H1 (cell line): ENCODE measurements at regions not wholly inside any gene's neighbourhood (a gene's known extent, or its start where the extent isn't known, plus 50 kb on each side); places are given as distances from the start of the nearest gene placed in this dataset.
A peak's percentile ranks its signal among the peaks of the same experiment; 100 is the strongest.

Source experiments
- CTCF ChIA-PET: fragments of 300-600 bp; sonication (Branson Sonifier 250); formaldehyde crosslinking; loops from one replicate; lab custom pipeline; 2021; ENCODE audit not compliant: partially characterized antibody; lab: Charles Lee
- POLR2A ChIA-PET: fragments of 300-600 bp; sonication (Branson Sonifier 250); formaldehyde crosslinking; loops from one replicate; lab custom pipeline; 2021; ENCODE audit warnings: inconsistent platforms; ENCODE audit not compliant: partially characterized antibody; lab: Charles Lee
- DNase-seq, 2 experiments: peaks; one replicate each; pipeline versions ENCODE4 v3.0.0 to v3.0.0-alpha.2; 2010 to 2022; ENCODE audit warnings: low spot score in 2 of 2, low read depth in 1 of 2, mixed read lengths in 1 of 2
- FAIRE-seq: peaks from 2 replicates; lab custom pipeline; 2011; peaks lifted over from hg19 to GRCh38; lab: Jason Lieb, UNC
- H2AFZ ChIP-seq: 2 replicates; pipeline ENCODE4 v1.8.1; 2012; ENCODE audit warnings: low read length, inconsistent platforms
- H2AK5ac ChIP-seq: 2 replicates; pipeline ENCODE4 v1.6.1; 2013; ENCODE audit warnings: low read depth, low read length
- H2BK120ac ChIP-seq: replicated peaks from 2 replicates; pipeline ENCODE3; 2013; ENCODE audit warnings: low read depth, low read length, inconsistent platforms
- H2BK12ac ChIP-seq: 2 replicates; pipeline ENCODE4 v1.6.1; 2013; ENCODE audit warnings: low read depth, low read length
- H2BK15ac ChIP-seq: 2 replicates; pipeline ENCODE4 v1.6.1; 2013; ENCODE audit warnings: low read length
- H2BK20ac ChIP-seq: 2 replicates; pipeline ENCODE4 v1.6.1; 2013; ENCODE audit warnings: low read length
- H2BK5ac ChIP-seq: 2 replicates; pipeline ENCODE4 v1.6.1; 2013; ENCODE audit warnings: low read depth, low read length
- H3K14ac ChIP-seq: 2 replicates; pipeline ENCODE4 v1.6.1; 2013; ENCODE audit warnings: inconsistent platforms; ENCODE audit not compliant: insufficient read length
- H3K18ac ChIP-seq: 2 replicates; pipeline ENCODE4 v1.6.1; 2013; ENCODE audit warnings: low read length; ENCODE audit errors: extremely low read depth
- H3K23ac ChIP-seq: 2 replicates; pipeline ENCODE4 v1.6.1; 2013; ENCODE audit warnings: inconsistent platforms; ENCODE audit not compliant: insufficient read length
- H3K23me2 ChIP-seq: 2 replicates; pipeline ENCODE4 v1.6.1; 2013; ENCODE audit warnings: low read depth, low read length
- H3K27ac ChIP-seq: 2 replicates; pipeline ENCODE4 v1.6.1; 2011; ENCODE audit warnings: low read depth, low read length, inconsistent platforms
- H3K27me3 ChIP-seq, 4 experiments: replicated peaks in 1 of 4; 1 replicate in 1 of 4; 2 replicates in 3 of 4; pipeline versions ENCODE4 v1.6.1 to v1.8.1; 2011 to 2013; ENCODE audit warnings: low read length in 3 of 4, mild to moderate bottlenecking in 3 of 4, inconsistent platforms in 2 of 4, mixed read lengths in 2 of 4, moderate library complexity in 1 of 4; ENCODE audit not compliant: control insufficient read depth in 3 of 4, insufficient read depth in 3 of 4; ENCODE audit errors: extremely low read depth in 1 of 4
- H3K36me3 ChIP-seq, 4 experiments: 2 replicates each; pipeline versions ENCODE4 v1.6.1 to v1.8.1; 2011 to 2013; ENCODE audit warnings: mild to moderate bottlenecking in 4 of 4, low read length in 3 of 4, moderate library complexity in 2 of 4, control low read depth in 1 of 4, inconsistent platforms in 1 of 4; ENCODE audit not compliant: insufficient read depth in 4 of 4, control insufficient read depth in 2 of 4
- H3K4ac ChIP-seq: replicated peaks from 2 replicates; pipeline ENCODE3; 2013; ENCODE audit warnings: low read length, low read depth, mixed read lengths, inconsistent platforms; ENCODE audit not compliant: insufficient read length
- H3K4me1 ChIP-seq, 4 experiments: replicated peaks in 1 of 4; 1 replicate in 1 of 4; 2 replicates in 3 of 4; pipeline versions ENCODE4 v1.6.1 to v1.8.1; 2011 to 2013; ENCODE audit warnings: low read length in 3 of 4, inconsistent platforms in 2 of 4, mixed read lengths in 1 of 4; ENCODE audit not compliant: insufficient read depth in 4 of 4, control insufficient read depth in 3 of 4
- H3K4me2 ChIP-seq, 2 experiments: 2 replicates each; pipeline versions ENCODE4 v1.6.1 to v1.8.1; 2011 to 2013; ENCODE audit warnings: low read depth in 2 of 2, low read length in 2 of 2, control low read depth in 1 of 2, inconsistent platforms in 1 of 2, mild to moderate bottlenecking in 1 of 2; ENCODE audit not compliant: insufficient read depth in 1 of 2
- H3K4me3 ChIP-seq, 4 experiments: fragments of 200-600, 300-600 bp in 1 of 4; sonication (generic), shearing (Covaris generic), sonication (Bioruptor Twin) in 1 of 4; 2 replicates each; pipeline versions ENCODE4 v1.5.1 to v1.8.1; 2011 to 2016; ENCODE audit warnings: low read length in 4 of 4, low read depth in 3 of 4, control low read depth in 2 of 4, inconsistent platforms in 2 of 4, mild to moderate bottlenecking in 2 of 4, mixed read lengths in 1 of 4, moderate library complexity in 1 of 4; ENCODE audit not compliant: insufficient read depth in 2 of 4; ENCODE audit errors: extremely low read depth in 1 of 4
- H3K56ac ChIP-seq: replicated peaks from 2 replicates; pipeline ENCODE3; 2013; ENCODE audit warnings: low read depth, mild to moderate bottlenecking, mixed read lengths, low read length, inconsistent platforms; ENCODE audit not compliant: insufficient read length
- H3K79me1 ChIP-seq: 2 replicates; pipeline ENCODE4 v1.6.1; 2013; ENCODE audit warnings: low read depth, low read length, control low read depth
- H3K79me2 ChIP-seq, 2 experiments: 2 replicates each; pipeline versions ENCODE4 v1.6.1 to v1.8.1; 2012 to 2013; ENCODE audit warnings: low read length in 2 of 2, mild to moderate bottlenecking in 2 of 2, inconsistent platforms in 1 of 2; ENCODE audit not compliant: insufficient read depth in 2 of 2, control insufficient read depth in 1 of 2
- H3K9ac ChIP-seq, 4 experiments: replicated peaks in 1 of 4; 1 replicate in 1 of 4; 2 replicates in 3 of 4; pipeline versions ENCODE4 v1.6.1 to v1.8.1; 2011 to 2013; ENCODE audit warnings: low read depth in 3 of 4, low read length in 3 of 4, control low read depth in 2 of 4, mild to moderate bottlenecking in 2 of 4, moderate library complexity in 2 of 4, inconsistent platforms in 1 of 4; ENCODE audit errors: extremely low read depth in 1 of 4
- H3K9me3 ChIP-seq, 2 experiments: 2 replicates each; pipeline versions ENCODE4 v1.6.1 to v1.8.1; 2012 to 2013; ENCODE audit warnings: mild to moderate bottlenecking in 2 of 2, moderate library complexity in 2 of 2, control low read depth in 1 of 2, inconsistent platforms in 1 of 2, low read depth in 1 of 2, low read length in 1 of 2, mixed read lengths in 1 of 2; ENCODE audit not compliant: insufficient read depth in 2 of 2
- H4K20me1 ChIP-seq, 2 experiments: replicated peaks in 1 of 2; 2 replicates each; pipeline versions ENCODE3 to v1.8.1; 2011 to 2013; ENCODE audit warnings: inconsistent platforms in 2 of 2, low read length in 2 of 2, mild to moderate bottlenecking in 1 of 2; ENCODE audit not compliant: insufficient read depth in 2 of 2, control insufficient read depth in 1 of 2
- H4K5ac ChIP-seq: 2 replicates; pipeline ENCODE4 v1.6.1; 2013; ENCODE audit warnings: low read length, low read depth, mixed read lengths, inconsistent platforms; ENCODE audit not compliant: insufficient read length
- H4K8ac ChIP-seq: 2 replicates; pipeline ENCODE4 v1.8.0; 2013; ENCODE audit warnings: mild to moderate bottlenecking, moderate library complexity, low read length, inconsistent platforms; ENCODE audit not compliant: insufficient read depth; ENCODE audit errors: extremely low read depth
- H4K91ac ChIP-seq: replicated peaks from 2 replicates; pipeline ENCODE3; 2013; ENCODE audit warnings: low read length, mixed read lengths, inconsistent platforms; ENCODE audit not compliant: insufficient read length
- ASH2L ChIP-seq: fragments of 200-600, 300-600 bp; sonication (generic); IDR thresholded peaks from one replicate; pipeline ENCODE4 v1.7.1; 2017; ENCODE audit warnings: low read length
- BRCA1 ChIP-seq: IDR thresholded peaks from 2 replicates; pipeline ENCODE4 v1.6.1; 2012; ENCODE audit warnings: low read depth, low read length, improper control_type of control experiment
- EGR1 ChIP-seq: IDR thresholded peaks from 2 replicates; pipeline ENCODE4 v1.6.1; 2011; ENCODE audit warnings: low read depth, low read length, borderline replicate concordance
- JUND ChIP-seq: IDR thresholded peaks from 2 replicates; pipeline ENCODE4 v1.6.1; 2011; ENCODE audit warnings: mild to moderate bottlenecking, improper control_type of control experiment, low read length
- KDM5A ChIP-seq: fragments of 200-600 bp; IDR thresholded peaks from 2 replicates; pipeline ENCODE4 v1.7.1; 2012; ENCODE audit warnings: mild to moderate bottlenecking, low read length, inconsistent platforms, mixed read lengths
- POLR2AphosphoS5 ChIP-seq: IDR thresholded peaks from 2 replicates; pipeline ENCODE4 v1.6.1; 2011; ENCODE audit warnings: low read depth, low read length
- SP4 ChIP-seq: IDR thresholded peaks from 2 replicates; pipeline ENCODE4 v1.6.1; 2012; ENCODE audit warnings: low read length, inconsistent platforms
- TBP ChIP-seq: IDR thresholded peaks from 2 replicates; pipeline ENCODE4 v1.6.1; 2011; ENCODE audit warnings: low read depth, low read length, improper control_type of control experiment
- ZNF274 ChIP-seq: IDR thresholded peaks from 2 replicates; pipeline ENCODE4 v1.7.0; 2012; ENCODE audit warnings: low read length, borderline replicate concordance; ENCODE audit errors: extremely low read depth
- WGBS, 2 experiments: shearing (Covaris generic) in 1 of 2; methylation state at CpG; one replicate each; pipeline versions ENCODE4 v1.1.6 to v1.1.7; 2013 to 2015; ENCODE audit warnings: low lambda C conversion rate in 2 of 2, mixed read lengths in 2 of 2, inconsistent platforms in 1 of 2, low coverage in 1 of 2, missing lambda C conversion rate in 1 of 2; ENCODE audit not compliant: insufficient replicate concordance in 2 of 2, insufficient coverage in 1 of 2, insufficient read length in 1 of 2; ENCODE audit errors: extremely low coverage in 1 of 2, missing lambda C conversion rate in 1 of 2; 5-methylcytosine and 5-hydroxymethylcytosine counted together
- TF ChIP-seq, protein P1 (sequence below): IDR thresholded peaks from 2 replicates; pipeline ENCODE4 v1.6.1; 2012; ENCODE audit warnings: inconsistent platforms
- TF ChIP-seq, protein P2 (sequence below): IDR thresholded peaks from 2 replicates; pipeline ENCODE4 v1.6.1; 2011; ENCODE audit warnings: low read depth, mild to moderate bottlenecking, low read length; ENCODE audit not compliant: insufficient read depth
- TF ChIP-seq, protein P3 (sequence below): IDR thresholded peaks from 2 replicates; pipeline ENCODE4 v1.6.1; 2012; ENCODE audit warnings: inconsistent platforms

DNA sequence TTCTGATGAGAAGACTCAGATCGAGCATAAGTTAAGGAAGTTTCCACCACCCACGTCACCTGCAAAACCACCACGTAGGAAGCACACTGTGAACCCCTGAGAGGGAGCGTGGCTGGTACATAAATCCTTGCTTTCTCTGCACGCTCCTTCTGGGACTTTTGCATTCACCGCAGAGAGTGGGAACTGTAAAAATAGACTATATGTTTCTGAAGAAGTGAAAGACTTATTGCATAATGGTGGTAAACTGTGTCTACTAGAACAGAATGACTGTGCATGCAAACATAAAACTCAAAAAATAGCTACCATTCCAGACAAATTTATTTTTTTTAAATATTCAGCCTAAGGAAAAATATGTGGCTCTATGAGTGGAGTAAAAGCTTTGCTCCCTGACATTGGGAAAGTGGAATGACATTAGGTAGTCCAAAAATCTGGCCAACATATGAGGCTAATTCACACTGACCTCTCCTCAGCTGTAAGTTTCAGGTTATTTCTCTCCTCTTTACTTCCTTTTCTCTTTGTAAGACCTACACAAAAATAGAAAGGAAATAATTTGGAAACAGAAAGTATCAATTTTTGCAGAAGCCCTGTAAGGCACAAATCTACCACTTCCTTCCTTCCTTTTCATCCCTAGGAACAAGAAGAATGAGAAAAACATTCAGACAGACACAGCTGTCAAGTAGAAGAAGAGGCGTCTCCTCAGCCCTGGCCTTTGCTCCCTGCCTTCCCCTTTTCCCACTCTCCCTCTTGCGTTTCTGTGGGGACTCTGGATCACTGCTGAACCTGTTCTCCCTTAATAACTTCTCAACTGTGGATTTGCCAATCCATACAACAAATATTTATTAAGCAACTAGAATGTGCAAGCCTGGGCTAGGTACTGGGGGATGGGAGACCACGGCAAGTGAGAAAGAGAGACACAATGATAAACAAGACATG, 264.3 kb upstream of the FOXN3 start:
- no peak overlapping the region for H2BK12ac ChIP-seq
- no peaks in the 10 kb centered on the region for H3K4me1 ChIP-seq
- no peak overlapping the region for H3K27ac ChIP-seq
- H4K91ac ChIP-seq: no peak overlapping the region
- H4K8ac ChIP-seq: no peak overlapping the region
- H3K9ac ChIP-seq: no peak overlapping the region
- peaks cover 0 to 1% (median 0%) of the 10 kb centered on the region in 4 experiments; a peak in 1 of 7 replicates for H3K27me3 ChIP-seq
- H2BK15ac ChIP-seq: no peak overlapping the region
- no peaks in the 10 kb centered on the region for H3K79me2 ChIP-seq
- H3K56ac ChIP-seq: no peak overlapping the region
- DNase-seq: no peak
- H4K20me1 ChIP-seq: no peaks in the 10 kb centered on the region
- no peak overlapping the region for H3K14ac ChIP-seq
- FAIRE-seq: no peak
- H3K9me3 ChIP-seq: peaks cover 14 to 18% of the 10 kb centered on the region in 2 experiments; a peak in 3 of 4 replicates
- H3K36me3 ChIP-seq: no peaks in the 10 kb centered on the region
- H2BK20ac ChIP-seq: no peak overlapping the region
- 90% methylated on average over 9 of the region's 9 CpGs; no CpG with 5 or more reads in 1 of the 2 experiments for WGBS, 2 experiments
- no peak overlapping the region for H3K4ac ChIP-seq
- H2BK5ac ChIP-seq: no peak overlapping the region
- ChIA-PET CTCF (no interaction called here), POLR2A (no interaction called here)
- H3K4me2 ChIP-seq: no peak overlapping the region
- no peaks in the 10 kb centered on the region for H3K23me2 ChIP-seq
- no peak overlapping the region for H2AK5ac ChIP-seq
- H3K79me1 ChIP-seq: no peaks in the 10 kb centered on the region
- H3K4me3 ChIP-seq: no peak overlapping the region
- no peak overlapping the region for H3K23ac ChIP-seq
- H3K18ac ChIP-seq: no peak overlapping the region
- 0 out of 2 replicates have a peak overlapping the region, but pooled peaks have one; percentile 51 for H2AFZ ChIP-seq
- H2BK120ac ChIP-seq: no peak overlapping the region
- H4K5ac ChIP-seq: no peak overlapping the region
- TF ChIP-seq EGR1: no peak
- TF ChIP-seq ASH2L: no peak
- TF ChIP-seq, protein P1, sequence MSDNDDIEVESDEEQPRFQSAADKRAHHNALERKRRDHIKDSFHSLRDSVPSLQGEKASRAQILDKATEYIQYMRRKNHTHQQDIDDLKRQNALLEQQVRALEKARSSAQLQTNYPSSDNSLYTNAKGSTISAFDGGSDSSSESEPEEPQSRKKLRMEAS: no peak
- TF ChIP-seq POLR2AphosphoS5: no peak
- no peak for TF ChIP-seq SP4
- no peak for TF ChIP-seq KDM5A
- TF ChIP-seq, protein P2, sequence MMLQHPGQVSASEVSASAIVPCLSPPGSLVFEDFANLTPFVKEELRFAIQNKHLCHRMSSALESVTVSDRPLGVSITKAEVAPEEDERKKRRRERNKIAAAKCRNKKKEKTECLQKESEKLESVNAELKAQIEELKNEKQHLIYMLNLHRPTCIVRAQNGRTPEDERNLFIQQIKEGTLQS: no peak
- TF ChIP-seq BRCA1: no peak
- no peak for TF ChIP-seq TBP
- no peak for TF ChIP-seq ZNF274
- no peak for TF ChIP-seq JUND
- TF ChIP-seq, protein P3, sequence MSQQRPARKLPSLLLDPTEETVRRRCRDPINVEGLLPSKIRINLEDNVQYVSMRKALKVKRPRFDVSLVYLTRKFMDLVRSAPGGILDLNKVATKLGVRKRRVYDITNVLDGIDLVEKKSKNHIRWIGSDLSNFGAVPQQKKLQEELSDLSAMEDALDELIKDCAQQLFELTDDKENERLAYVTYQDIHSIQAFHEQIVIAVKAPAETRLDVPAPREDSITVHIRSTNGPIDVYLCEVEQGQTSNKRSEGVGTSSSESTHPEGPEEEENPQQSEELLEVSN: no peak
